ENCODE measurements at regions not wholly inside any gene's neighbourhood (a gene's known extent, or its start where the extent isn't known, plus 50 kb on each side); places are given as distances from the start of the nearest gene placed in this dataset.

- ATAC-seq, result no peak
- TF ChIP-seq CTCF (IDR thresholded peaks at IDR 0.05), result no peak
- intact Hi-C loops (cut with DNase I), result no loop called here
Measured at GRCh38 chr2:51662187-51662586, 630.3 kb upstream of the NRXN1 start.

DNA sequence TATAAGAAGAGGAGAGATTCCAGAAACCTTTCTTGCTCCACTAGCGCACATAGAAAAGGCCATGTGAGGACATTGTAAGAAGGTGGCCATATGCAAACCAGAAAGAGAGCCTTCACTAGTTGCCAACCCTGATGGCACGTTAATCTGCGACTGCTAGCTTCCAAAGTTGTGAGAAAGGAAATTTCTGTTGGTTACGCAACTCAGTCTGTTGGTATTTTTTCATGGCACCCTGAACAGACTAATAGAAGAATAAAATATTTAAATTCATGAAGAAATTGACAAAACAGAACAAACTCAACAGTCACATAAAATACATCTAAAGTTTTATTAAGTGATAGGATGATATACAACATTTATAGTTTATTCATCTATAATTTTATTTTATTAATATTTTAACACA, 625.9 kb upstream of the NRXN1 start:
- Histone ChIP-seq H3K4me1 (no peaks in the 10 kb centered on the region), H3K27me3 (no peaks in the 10 kb centered on the region), H3K9me3 (peaks cover 0 to 6% of the 10 kb centered on the region in 2 donors), H3K27ac (no peak overlapping the region), H3K4me3 (no peak overlapping the region), H3K36me3 (no peaks in the 10 kb centered on the region)
- no peak for TF ChIP-seq CTCF (IDR thresholded peaks at IDR 0.05)
- ATAC-seq, result no peak
- DNase-seq, result no peak
- intact Hi-C loops (cut with DNase I), result no loop called here

More at GRCh38 chr2:51662187-51662586, 630.3 kb upstream of the NRXN1 start:
- Histone ChIP-seq H3K36me3 (no peaks in the 10 kb centered on the region), H3K27ac (no peak overlapping the region), H3K4me1 (no peaks in the 10 kb centered on the region), H3K9me3 (peaks cover 0 to 6% of the 10 kb centered on the region in 2 donors), H3K4me3 (no peak overlapping the region), H3K27me3 (no peaks in the 10 kb centered on the region)
- DNase-seq, result no peak

GRCh38 chr2:51650769-51651168, 618.8 kb upstream of the NRXN1 start:
- no peaks in the 10 kb centered on the region for H3K9me3 ChIP-seq
- DNase-seq (no peak), ATAC-seq (no peak)
- H3K27me3 ChIP-seq, result no peaks in the 10 kb centered on the region
- no peaks in the 10 kb centered on the region for H3K36me3 ChIP-seq
- no peak overlapping the region for H3K27ac ChIP-seq
- intact Hi-C loops (cut with DNase I), result no loop called here
- no peaks in the 10 kb centered on the region for H3K4me1 ChIP-seq
- no peak for TF ChIP-seq CTCF (IDR thresholded peaks at IDR 0.05)
- H3K4me3 ChIP-seq, result no peak overlapping the region

DNA sequence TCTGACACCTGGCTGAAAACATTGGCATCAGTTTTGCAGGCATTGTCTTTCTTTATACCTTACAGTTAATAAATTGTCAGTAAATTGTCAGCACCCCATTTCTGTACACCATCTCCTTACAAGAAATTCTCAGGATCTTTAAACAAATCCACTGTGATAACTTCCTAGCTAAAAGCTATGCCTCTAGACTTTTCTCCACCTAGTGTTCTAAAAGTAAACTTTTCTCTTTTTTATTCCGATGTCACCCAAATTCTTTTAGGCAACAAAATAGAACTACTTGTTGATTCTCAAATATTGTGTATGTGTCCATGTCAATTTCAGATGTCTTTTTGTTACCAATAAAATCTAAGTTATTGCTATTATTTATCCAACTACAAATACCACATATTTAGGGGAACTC, 617.4 kb upstream of the NRXN1 start:
- no peak for DNase-seq

GRCh38 chr2:51638811-51639210, 606.9 kb upstream of the NRXN1 start:
- no peak for TF ChIP-seq CTCF (IDR thresholded peaks at IDR 0.05)
- peak in 1 of 4 donors; percentile 13 for DNase-seq

More for the DNA sequence above, 617.4 kb upstream of the NRXN1 start:
- intact Hi-C loops (cut with DNase I), result no loop called here
- Histone ChIP-seq H3K36me3 (no peaks in the 10 kb centered on the region), H3K27ac (no peak overlapping the region), H3K27me3 (no peaks in the 10 kb centered on the region), H3K4me3 (no peak overlapping the region), H3K9me3 (no peaks in the 10 kb centered on the region), H3K4me1 (no peaks in the 10 kb centered on the region)
- TF ChIP-seq CTCF (IDR thresholded peaks at IDR 0.05), result no peak
- no peak for ATAC-seq

More at GRCh38 chr2:51638811-51639210, 606.9 kb upstream of the NRXN1 start:
- no peak for ATAC-seq
- no peaks in the 10 kb centered on the region for H3K27me3 ChIP-seq
- H3K36me3 ChIP-seq, result no peaks in the 10 kb centered on the region
- H3K4me1 ChIP-seq, result no peaks in the 10 kb centered on the region
- no peak overlapping the region for H3K4me3 ChIP-seq
- peaks cover 0 to 6% of the 10 kb centered on the region in 2 donors for H3K9me3 ChIP-seq
- H3K27ac ChIP-seq, result no peak overlapping the region
- intact Hi-C loops (cut with DNase I), result no loop called here
